GM23248 (cell line): ENCODE measurements at regions not wholly inside any gene's neighbourhood (a gene's known extent, or its start where the extent isn't known, plus 50 kb on each side); places are given as distances from the start of the nearest gene placed in this dataset.

ENCODE experiments used
- EZH2 ChIP-seq: fragments of 200-600 bp; sonication (generic); IDR thresholded peaks from 2 replicates; pipeline ENCODE4 v1.6.1; 2018; ENCODE audit warnings: antibody characterized with exemption, mild to moderate bottlenecking; ENCODE audit not compliant: insufficient read depth, poor library complexity, severe bottlenecking
- EZH2phosphoT487 ChIP-seq: fragments of 200-600 bp; sonication (generic); IDR thresholded peaks from 2 replicates; pipeline ENCODE4 v1.6.1; 2018; ENCODE audit warnings: antibody characterized with exemption, moderate library complexity, mild to moderate bottlenecking, low read depth; ENCODE audit not compliant: insufficient read depth

- TF ChIP-seq EZH2: no peak
- TF ChIP-seq EZH2phosphoT487: no peak
These were observed 63.5 kb upstream of the EMCN start for GRCh38 chr4:100581337-100581736.
